HG02763 (cell line): ENCODE measurements at regions not wholly inside any gene's neighbourhood (a gene's known extent, or its start where the extent isn't known, plus 50 kb on each side); places are given as distances from the start of the nearest gene placed in this dataset.
"Not testable (repeated sequence)": the region's sequence is repeated elsewhere in the genome, so short reads cannot be mapped to it uniquely, and the experiment has no call there.

Experiments
- ATAC-seq: cut with Tn5 transposase; IDR thresholded peaks from one replicate; pipeline ENCODE4 v1.9.1; 2021; ENCODE audit warnings: mild to moderate bottlenecking, moderate library complexity; ENCODE audit not compliant: unreplicated experiment

DNA sequence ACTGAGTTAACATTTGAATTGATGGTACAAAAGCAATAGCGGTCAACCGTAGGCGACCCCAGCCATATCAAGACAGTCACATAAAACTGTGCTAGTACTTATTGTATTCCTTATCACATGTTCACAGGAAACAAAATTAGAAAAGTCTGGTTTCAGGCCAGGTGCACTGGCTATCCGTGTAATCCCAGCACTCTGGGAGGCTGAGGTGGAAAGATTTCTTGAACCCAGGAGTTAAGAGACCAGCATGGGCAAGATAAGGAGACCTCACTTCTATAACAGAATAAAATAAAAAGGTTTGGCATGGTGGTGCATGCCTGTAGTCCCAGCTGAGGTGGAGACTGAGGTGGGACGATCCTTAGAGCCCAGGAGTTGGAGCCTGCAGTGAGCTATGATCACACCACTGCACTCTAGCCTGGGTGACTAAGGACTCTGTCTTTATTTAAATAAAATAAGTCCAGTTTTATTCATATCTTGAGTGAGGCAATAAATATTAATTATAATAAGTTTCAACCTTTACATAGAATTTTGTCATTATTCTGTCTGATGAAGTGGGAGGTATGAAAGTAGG, 84.1 kb upstream of the RGPD4 start:
- ATAC-seq = no peak

DNA sequence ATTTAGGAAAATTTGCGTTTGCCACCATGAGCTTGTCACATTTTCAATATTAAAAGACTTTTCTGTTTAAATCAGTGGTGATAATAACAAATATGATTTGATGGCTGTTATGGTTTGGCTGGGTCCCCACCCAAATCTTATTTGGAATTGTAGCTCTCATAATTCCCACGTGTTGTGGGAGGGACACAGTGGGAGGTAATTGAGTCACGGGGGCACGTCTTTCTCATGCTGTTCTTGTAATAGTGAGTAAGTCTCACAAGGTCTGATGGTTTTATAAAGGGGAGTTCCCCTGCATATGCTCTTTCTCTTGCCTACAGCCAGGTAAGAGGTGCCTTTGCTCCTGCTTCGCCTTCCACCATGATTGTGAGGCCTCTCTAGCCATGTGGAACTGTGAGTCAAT, 83.4 kb upstream of the RGPD4 start:
- no peak for ATAC-seq

DNA sequence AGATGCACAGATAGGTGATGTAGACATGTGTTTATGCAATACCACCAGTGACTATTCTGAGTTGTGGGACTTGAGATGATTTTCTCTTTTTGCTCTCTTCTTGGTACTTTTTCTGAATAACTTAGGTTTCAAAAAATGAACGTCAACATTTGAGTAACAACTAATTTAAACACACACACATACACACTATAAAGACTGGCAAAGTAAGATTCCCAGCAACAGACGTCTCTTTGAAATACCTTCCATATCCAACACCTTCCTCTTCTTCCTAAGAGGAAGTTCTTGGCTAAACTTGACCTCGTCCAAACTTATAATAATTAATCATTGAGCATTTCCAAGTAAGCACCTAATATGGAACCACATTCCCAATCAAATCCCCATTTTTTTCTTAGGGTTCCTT, 81.6 kb upstream of the RGPD4 start:
- ATAC-seq = no peak

DNA sequence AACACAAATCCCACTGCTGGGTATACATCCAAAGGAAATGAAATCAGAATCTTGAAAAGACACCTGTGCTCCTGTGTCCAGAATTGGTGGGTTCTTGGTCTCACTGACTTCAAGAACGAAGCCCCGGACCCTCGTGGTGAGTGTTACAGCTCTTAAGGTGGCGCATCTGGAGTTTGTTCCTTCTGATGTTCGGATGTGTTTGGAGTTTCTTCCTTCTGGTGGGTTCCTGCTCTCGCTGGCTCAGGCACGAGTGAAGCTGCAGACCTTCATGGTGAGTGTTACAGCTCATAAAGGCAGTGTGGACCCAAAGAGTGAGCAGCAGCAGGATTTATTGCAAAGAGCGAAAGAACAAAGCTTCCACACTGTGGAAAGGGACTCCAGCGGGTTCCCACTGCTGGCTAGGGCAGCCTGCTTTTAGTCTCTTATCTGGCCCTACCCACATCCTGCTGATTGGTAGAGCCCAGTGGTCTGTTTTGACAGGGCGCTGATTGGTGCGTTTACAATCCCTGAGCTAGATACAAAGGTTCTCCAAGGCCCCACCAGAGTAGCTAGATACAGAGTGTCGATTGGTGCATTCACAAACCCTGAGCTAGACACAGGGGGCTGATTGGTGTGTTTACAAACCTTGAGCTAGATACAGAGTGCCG, 80.0 kb upstream of the RGPD4 start:
- not testable (repeated sequence) for ATAC-seq

DNA sequence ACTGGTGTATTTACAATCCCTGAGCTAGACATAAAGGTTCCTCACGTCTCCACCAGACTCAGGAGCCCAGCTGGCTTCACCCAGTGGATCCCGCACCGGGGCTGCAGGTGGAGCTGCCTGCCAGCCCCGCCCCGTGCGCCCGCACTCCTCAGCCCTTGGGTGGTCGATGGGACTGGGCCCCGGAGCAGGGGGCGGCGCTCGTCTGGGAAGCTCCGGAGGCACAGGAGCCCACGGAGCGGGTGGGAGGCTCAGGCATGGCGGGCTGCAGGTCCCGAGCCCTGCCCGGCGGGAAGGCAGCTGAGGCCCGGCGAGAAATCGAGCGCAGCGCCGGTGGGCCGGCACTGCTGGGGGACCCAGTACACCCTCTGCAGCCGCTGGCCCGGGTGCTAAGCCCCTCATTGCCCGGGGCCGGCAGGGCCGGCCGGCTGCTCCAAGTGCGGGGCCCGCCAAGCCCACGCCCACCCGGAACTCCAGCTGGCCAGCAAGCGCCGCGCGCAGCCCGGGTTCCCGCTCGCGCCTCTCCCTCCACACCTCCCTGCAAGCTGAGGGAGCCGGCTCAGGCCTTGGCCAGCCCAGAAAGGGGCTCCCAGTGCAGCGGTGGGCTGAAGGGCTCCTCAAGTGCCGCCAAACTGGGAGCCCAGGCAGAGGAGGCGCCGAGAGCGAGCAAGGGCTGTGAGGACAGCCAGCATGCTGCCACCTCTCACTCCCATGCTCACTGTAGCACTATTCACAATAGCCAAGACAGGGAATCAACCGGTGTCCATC, 79.3 kb upstream of the RGPD4 start:
- ATAC-seq = not testable (repeated sequence)

DNA sequence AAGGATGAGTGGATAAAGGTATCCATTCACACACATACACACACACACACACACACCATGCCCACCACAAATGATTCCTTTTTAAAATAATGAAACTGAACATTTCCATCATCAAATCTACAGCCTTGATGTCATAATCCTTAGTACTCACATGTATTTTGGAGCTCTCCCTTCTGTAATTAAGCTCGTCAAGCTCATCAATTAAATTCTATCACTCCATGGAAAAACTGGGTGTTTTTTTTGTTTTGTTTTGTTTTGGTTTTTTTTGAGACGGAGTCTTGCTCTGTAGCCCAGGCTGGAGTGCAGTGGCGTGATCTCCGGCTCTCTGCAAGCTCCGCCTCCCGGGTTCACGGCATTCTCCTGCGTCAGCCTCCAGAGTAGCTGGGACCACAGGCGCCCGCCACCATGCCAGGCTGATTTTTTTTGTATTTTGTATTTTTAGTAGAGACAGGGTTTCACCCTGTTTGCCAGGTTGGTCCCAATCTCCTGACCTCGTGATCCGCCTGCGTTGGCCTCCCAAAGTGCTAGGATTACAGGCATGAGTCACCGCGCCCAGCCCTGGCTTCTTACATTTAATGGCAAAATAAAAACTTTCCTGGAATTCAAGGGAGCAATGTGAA, 78.6 kb upstream of the RGPD4 start:
- ATAC-seq = no peak

DNA sequence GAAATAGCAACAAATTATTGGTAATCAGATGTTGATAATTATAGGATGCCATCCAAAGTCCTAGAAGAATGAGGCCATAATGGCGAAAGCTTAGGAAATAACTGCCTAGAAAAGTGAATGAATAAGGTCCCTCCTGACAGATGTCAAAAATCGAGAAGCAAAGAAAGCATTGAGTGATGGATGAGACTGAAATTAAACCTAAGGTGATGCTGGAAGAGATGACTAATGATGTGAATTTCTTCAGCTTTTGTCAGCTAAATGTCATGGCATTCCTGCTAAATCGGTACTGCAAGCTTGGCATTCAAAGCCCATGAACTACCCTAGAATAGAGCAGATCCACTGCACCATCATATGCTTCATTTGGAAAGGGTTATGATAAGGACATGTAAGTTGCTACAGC, 74.8 kb upstream of the RGPD4 start:
- ATAC-seq = no peak

DNA sequence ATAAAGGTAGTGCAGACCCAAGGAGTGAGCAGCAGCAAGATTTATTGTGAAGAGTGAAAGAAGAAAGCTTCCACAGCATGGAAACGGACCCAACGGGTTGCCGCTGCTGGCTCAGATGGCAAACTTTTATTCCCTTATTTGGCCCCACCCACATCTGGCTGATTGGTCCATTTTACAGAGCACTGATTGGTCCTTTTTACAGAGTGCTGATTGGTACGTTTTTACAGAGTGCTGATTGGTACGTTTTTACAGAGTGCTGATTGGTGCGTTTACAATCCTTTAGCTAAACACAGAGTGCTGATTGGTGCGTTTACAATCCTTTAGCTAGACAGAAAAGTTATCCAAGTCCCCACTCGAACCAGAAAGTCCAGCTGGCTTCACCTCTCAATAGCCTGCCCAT, 72.9 kb upstream of the RGPD4 start:
- ATAC-seq = not testable (repeated sequence)

DNA sequence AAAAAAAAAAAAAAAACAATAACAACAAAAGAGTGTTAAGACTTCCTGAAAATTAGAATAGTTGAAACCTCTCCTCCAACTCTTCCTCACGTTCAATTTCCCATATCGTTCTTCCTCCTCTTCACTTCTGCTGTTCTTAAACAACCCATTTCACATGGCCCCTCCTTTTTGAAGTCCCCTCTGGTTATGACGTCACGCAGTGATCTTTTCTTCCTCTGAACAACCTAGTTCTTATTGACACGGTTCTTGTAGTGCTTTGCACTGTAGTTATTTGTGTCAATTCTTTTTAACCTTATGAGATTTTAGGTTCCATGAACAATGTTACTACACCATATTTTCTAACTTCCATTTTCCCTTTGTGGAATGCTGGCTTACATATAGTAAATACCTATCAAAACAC, 69.5 kb upstream of the RGPD4 start:
- ATAC-seq = no peak

DNA sequence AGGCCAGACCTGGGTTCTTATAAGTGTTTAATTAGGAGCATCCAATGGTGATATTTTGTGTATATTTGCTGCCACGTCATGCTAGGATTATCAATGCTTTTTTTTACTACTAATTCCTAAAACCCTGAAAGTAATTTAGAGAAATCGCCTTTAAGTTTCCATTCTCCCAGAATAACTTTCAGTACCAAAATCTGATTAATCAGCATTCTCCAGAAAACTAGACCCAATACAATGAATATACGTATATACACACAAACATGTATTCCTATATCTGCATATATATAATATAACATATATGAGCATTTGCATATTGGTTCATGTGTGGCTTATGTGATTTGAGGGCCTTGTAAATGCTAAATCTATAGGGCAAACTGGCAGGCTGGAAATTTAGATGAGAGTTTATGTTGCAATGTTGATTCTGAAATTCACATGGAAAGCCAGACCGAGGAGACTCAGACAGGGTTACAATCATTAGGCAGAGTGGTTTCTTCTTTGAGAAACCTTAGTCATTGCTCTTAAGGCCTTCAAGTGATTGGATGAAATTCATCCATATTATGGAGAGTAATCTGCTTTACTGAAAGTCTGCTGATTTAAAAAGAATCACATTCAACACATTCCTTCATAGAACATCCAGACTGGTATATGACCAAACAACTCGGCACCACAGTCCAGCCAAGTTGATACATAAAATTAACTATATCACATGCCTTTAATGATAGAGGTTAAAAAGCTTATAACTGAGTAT, 65.9 kb upstream of the RGPD4 start:
- ATAC-seq = no peak

DNA sequence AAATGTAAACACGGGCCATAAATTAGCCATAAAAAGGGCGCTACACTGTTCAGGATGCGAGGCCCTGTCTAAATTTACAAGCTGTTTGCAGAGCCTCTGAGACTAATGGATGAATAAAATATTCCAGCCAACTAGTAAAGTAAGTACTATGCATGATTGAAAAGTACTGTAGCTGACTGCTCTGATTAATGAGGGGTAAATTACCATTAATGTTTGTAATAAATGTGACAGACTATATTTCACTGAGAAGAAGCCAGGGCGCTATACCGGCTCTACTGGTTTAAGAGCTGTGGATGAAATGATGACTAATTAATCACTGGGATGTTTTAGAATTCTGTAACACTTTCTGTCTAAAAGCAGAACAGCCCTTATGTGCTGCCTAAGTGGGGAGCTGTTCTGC, 54.3 kb upstream of the RGPD4 start:
- ATAC-seq = no peak

DNA sequence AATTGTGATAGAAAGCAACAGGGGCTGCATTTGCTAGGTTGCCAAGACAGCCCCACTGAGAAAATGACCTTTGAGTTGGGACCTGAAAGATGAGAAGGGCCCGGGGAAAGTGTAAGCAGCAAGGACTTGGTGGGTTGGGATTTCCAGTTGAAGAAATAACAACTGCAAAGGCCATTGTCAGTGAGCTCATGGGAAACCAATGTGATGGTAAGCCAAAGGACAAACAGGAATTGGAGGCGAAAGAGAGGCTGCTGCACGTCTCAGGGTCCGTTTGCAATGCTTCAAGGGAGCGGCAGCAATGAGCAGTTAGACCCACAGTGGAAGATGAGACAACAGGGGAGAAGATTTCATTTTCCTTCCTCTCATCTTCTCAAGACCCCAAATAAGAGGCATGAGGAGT, 51.5 kb upstream of the RGPD4 start:
- ATAC-seq = no peak

DNA sequence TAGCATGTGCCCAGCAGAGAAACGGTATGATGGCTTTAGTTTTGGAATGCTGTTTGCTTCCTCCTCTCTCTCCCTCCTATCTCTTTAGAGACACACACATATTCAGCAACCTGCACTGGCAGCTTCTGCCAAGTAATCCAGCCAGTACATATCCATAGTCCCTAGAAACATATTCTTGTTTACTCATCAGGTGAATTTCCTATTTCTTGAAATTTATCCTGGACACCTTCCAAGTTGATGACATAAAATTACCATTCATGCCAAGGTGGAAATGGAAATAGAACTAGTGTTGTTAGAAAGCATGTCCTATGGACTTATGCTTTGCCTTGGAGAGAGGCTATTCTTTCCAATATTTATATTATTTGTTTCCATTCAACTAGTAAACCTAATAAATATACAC, 50.9 kb upstream of the RGPD4 start:
- no peak for ATAC-seq

DNA sequence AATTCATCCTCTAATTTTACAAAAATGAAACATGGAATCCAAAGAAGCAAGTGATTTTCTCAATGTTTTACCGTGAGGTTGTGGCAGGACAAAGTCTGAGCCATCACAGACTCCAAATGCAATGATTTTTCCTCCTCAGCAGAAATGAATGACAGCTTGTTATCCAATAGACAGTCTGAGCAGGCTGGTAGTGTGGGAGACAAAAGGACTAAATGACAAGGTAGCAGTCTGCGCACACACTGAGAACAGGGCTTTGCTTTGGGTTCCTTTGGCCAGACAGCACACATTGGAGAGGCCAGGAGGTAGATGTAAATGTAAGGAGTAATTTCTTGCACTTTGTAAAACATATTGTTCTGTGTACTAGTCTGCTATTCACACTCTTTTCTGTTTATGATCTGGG, 50.3 kb upstream of the RGPD4 start:
- ATAC-seq = no peak
